IPS-18a (cell line): ENCODE measurements at regions not wholly inside any gene's neighbourhood (a gene's known extent, or its start where the extent isn't known, plus 50 kb on each side); places are given as distances from the start of the nearest gene placed in this dataset.

ENCODE experiments used
- H3K27ac ChIP-seq: one replicate; pipeline ENCODE4 v1.5.1; 2013; ENCODE audit warnings: low read length
- H3K27me3 ChIP-seq: one replicate; pipeline ENCODE4 v1.6.1; 2013; ENCODE audit warnings: mild to moderate bottlenecking, low read length; ENCODE audit not compliant: control insufficient read depth, insufficient read depth
- H3K36me3 ChIP-seq: one replicate; pipeline ENCODE4 v1.6.1; 2013; ENCODE audit warnings: low read depth, low read length; ENCODE audit not compliant: control insufficient read depth
- H3K4me1 ChIP-seq: one replicate; pipeline ENCODE4 v1.6.1; 2013; ENCODE audit warnings: low read depth, low read length; ENCODE audit not compliant: control insufficient read depth
- H3K4me3 ChIP-seq: one replicate; pipeline ENCODE4 v1.5.1; 2013; ENCODE audit warnings: low read length
- H3K9ac ChIP-seq: one replicate; pipeline ENCODE4 v1.6.1; 2013; ENCODE audit warnings: mild to moderate bottlenecking, low read length, moderate library complexity
- H3K9me3 ChIP-seq: one replicate; pipeline ENCODE4 v1.6.1; 2013; ENCODE audit warnings: low read depth, low read length; ENCODE audit not compliant: control insufficient read depth

DNA sequence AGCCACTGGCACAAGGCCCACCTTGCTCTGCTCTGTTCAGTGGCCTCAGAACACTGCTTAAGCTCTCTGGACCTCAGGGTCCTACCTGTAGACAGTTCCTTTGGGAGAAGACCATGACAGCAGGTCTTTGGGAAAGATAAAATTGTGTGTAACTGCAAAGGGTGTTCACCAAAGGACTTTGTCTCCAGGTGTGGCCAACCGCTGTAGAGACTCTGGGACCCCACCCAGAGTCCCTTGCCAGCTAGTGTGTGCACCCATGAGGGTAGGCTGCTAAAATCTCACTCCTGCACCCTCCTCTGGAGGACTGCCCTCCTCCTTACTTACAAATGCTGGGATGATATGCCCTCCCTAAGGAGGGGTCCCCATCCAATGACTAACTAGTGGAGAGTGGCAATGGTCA lies 211.2 kb downstream of the TSHZ3 start:
- Histone ChIP-seq H3K27ac (no peak overlapping the region), H3K9ac (no peak overlapping the region), H3K4me1 (no peaks in the 10 kb centered on the region), H3K9me3 (no peaks in the 10 kb centered on the region), H3K4me3 (no peak overlapping the region), H3K27me3 (no peaks in the 10 kb centered on the region), H3K36me3 (no peaks in the 10 kb centered on the region)

DNA sequence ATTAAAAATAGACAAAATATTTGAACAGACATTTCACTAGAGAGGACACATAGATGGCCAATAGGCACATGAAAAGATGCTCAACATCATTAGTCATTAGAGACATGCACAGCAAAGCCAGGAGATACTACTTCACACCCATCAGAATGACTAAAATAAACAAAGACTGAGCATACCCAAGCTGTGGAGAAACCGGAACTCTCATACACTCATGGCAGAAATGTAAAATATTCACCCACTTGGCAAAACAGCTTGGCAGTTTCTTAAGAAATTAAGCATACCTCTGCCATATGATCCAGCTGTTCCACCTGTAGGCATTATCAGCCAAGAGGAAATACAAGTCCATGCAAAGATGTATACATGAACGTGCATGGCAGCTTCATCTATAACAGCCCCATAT lies 213.4 kb downstream of the TSHZ3 start:
- H3K36me3 ChIP-seq, result no peaks in the 10 kb centered on the region
- no peaks in the 10 kb centered on the region for H3K27me3 ChIP-seq
- no peak overlapping the region for H3K9ac ChIP-seq
- no peak overlapping the region for H3K4me3 ChIP-seq
- no peaks in the 10 kb centered on the region for H3K9me3 ChIP-seq
- H3K4me1 ChIP-seq, result no peaks in the 10 kb centered on the region
- no peak overlapping the region for H3K27ac ChIP-seq

DNA sequence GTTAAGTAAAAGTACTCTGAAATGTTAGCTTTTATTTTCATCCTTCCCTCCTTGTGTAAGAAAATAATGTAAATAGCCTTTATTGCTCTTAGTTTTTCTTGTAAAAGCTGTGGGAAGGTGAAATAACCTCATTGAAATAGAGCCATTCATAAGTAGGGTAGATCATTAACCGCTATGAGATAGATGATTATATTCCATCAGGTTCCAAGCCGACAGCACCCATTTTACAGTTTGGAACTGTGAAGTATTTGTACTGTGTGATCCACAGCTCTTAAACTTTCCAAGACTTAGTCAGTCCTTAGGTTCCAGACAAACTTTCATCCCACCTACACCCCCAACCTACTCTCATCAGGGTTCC lies 216.5 kb downstream of the TSHZ3 start:
- H3K4me1 ChIP-seq, result no peaks in the 10 kb centered on the region
- no peaks in the 10 kb centered on the region for H3K9me3 ChIP-seq
- H3K36me3 ChIP-seq, result no peaks in the 10 kb centered on the region
- H3K27ac ChIP-seq, result no peak overlapping the region
- H3K9ac ChIP-seq, result no peak overlapping the region
- no peaks in the 10 kb centered on the region for H3K27me3 ChIP-seq
- no peak overlapping the region for H3K4me3 ChIP-seq

DNA sequence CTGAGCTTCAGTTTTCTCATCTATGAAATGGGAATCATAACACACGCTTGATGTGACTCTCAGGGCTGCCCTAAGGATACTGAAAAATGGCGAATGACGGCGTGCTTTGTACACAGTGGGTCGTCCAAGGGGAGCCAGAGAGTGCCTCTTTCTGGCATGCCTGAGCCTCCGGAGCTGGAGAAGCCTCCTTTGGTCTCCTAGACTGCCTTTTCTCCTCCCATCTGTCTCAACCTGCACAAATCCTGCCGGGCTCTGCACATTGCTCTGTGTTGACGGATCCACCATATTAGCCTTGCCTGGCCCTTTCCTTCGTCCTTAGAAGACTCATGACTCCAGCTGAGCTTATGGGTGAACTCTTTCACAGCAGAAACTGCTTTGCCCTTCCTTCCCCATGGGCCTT lies 220.9 kb downstream of the TSHZ3 start:
- Histone ChIP-seq H3K27ac (no peak overlapping the region), H3K4me3 (no peak overlapping the region), H3K9ac (no peak overlapping the region), H3K36me3 (no peaks in the 10 kb centered on the region), H3K9me3 (no peaks in the 10 kb centered on the region), H3K4me1 (no peaks in the 10 kb centered on the region), H3K27me3 (no peaks in the 10 kb centered on the region)

DNA sequence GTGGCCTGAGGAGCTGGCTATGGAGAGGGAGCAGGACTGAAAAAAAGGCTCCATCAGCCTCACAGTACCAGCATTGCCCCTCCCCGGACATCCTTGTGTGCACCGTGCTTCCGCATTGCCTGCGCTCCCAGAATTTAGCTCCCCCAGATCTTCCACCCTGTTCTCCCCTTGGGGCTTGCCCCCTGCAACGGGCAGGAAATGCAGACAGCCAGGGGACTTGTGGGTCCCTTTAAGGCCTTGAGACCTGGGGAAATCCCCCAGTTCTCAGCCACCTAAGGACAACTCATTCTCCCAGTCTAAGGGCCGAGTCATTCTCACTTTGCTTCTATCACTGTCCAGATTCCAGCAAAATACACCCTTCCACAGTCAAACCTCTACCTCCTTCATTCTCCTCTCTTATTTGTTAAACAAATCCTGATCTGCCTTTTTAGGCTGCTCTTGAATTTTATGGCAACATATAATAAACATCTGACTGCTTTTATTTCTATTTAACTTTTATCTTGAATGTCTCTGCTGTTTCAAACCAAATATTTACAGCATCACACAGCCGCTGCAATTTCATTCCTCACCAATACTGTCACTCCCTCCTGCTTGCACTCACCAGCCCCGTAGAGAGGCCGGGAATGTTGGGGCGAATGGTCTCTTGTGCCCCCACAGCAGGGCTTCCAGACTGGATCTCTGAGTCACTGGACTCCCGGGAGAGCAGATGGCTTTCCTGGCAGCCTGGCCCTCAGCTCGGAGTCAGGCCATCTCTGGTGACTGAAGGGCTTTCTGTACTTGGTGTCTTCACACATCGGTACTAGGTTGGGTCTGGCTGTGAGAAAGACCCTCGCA lies 221.9 kb downstream of the TSHZ3 start:
- Histone ChIP-seq H3K9me3 (no peaks in the 10 kb centered on the region), H3K9ac (no peak overlapping the region), H3K4me1 (no peaks in the 10 kb centered on the region), H3K4me3 (no peak overlapping the region), H3K36me3 (no peaks in the 10 kb centered on the region), H3K27me3 (no peaks in the 10 kb centered on the region), H3K27ac (no peak overlapping the region)

DNA sequence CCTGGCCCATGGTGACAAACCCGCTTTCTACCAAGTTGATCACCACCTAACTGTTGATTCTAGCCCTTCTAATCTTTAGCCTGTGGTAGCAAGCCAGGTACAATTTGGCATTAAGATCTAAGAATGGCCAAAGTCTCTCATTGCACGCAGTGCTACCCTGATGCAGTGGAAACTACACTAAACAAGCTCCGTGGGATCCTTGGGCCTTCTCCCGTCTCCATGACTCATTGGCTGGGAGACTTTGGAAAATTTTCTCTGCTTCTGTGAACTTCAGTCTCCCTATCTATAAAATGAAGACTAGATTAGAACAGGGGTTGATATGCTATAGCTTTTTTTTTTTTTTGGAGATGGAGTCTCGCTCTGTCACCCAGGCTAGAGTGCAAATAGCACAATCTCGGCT lies 223.0 kb downstream of the TSHZ3 start:
- Histone ChIP-seq H3K4me1 (no peaks in the 10 kb centered on the region), H3K27ac (no peak overlapping the region), H3K36me3 (no peaks in the 10 kb centered on the region), H3K4me3 (no peak overlapping the region), H3K27me3 (no peaks in the 10 kb centered on the region), H3K9me3 (no peaks in the 10 kb centered on the region), H3K9ac (no peak overlapping the region)

DNA sequence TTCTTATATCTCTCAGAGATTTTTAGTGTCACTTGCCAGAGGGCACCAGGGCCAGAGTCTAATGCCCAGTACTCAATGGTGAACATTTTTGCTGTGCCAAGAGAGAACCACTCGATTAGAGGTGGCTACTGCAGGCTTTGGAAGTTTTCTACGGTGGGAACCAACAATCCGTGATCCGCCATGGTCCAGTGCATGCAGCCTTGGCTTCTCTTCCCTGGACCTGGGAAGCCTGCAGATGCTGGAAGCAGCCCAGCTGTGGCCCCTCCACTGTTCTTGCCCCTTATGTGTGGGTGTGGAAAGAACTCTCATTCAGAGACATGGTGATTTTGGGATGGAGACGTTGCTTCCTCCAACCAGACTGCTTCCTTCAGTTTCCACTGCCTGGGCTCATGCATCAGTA lies 224.2 kb downstream of the TSHZ3 start:
- Histone ChIP-seq H3K9me3 (no peaks in the 10 kb centered on the region), H3K4me1 (no peaks in the 10 kb centered on the region), H3K9ac (no peak overlapping the region), H3K27me3 (no peaks in the 10 kb centered on the region), H3K27ac (no peak overlapping the region), H3K4me3 (no peak overlapping the region), H3K36me3 (no peaks in the 10 kb centered on the region)

DNA sequence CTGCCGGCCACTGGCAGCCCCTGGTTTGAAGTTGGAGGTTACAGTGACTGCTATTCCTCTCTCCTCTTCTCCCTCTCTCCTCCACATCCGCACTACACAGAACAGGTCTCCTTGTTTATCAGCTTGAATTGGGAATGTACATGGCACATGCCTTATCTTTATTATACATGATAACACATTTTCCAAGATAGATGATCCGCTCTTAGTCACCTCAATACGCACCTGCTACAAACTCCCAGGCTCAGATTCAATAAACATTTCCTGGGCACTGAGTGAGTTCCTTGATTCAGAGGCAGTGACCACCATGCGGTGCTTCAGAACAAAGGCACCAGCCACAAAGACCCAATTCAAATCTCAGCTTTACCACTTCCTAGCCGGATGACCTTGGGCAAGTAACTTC lies 227.7 kb downstream of the TSHZ3 start:
- Histone ChIP-seq H3K27ac (no peak overlapping the region), H3K9ac (no peak overlapping the region), H3K36me3 (no peaks in the 10 kb centered on the region), H3K9me3 (no peaks in the 10 kb centered on the region), H3K27me3 (no peaks in the 10 kb centered on the region), H3K4me3 (no peak overlapping the region), H3K4me1 (no peaks in the 10 kb centered on the region)

DNA sequence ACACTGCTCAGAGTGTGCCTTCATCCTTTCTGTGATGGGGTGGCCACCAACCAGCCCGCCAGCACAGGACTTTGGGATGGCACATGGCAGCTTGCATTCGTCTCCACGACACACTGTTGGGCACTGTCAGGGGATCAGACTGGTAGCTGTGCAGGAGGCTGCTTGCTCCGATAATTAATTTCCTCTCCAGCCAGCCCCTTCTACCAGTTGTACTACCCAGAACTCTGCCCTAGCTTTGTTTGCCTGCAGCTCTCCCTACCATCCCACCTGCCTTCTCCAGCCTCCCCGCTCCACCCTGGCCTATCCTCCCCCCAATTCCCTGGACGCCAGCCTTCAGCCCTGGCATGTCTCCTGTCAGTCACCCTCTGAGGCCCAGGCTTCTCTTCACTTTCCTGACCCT lies 228.3 kb downstream of the TSHZ3 start:
- Histone ChIP-seq H3K9me3 (no peaks in the 10 kb centered on the region), H3K9ac (no peak overlapping the region), H3K36me3 (no peaks in the 10 kb centered on the region), H3K27me3 (no peaks in the 10 kb centered on the region), H3K4me3 (no peak overlapping the region), H3K4me1 (no peaks in the 10 kb centered on the region), H3K27ac (no peak overlapping the region)

DNA sequence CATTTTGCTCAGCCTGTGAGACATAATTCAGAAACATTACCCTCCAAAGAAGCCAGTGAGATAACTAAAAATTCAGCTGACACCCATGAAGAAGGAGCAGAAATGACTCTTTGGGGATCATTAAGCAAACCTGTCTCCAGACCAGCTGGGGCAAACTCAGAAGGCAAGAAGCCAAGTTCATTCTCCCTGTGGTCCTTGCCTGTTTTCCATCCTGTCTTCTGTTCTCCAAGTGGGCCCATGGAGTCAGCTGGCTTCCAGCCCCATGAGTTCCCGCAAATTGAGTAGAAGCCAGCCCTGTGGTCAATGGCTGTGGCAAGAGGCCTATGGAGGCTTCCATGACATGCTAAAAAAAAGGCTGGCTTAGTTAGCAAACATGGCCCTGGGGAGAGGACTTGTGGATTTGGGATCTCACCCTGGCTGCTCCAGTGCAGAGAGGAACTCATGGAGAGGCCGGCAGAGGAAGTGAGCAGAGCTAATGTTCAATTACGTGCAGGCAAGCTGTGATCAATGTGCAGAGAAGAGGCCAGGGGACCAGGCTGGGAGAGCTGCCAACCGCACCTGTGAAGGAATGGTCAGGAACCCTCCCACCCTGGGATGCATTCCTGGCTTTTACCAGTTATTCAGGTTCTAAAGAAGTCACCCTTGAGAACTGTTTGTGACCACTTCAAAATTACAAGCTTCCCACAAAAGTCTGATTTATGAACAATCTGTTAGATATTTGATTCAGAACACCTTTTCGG lies 229.1 kb downstream of the TSHZ3 start:
- H3K9me3 ChIP-seq, result no peaks in the 10 kb centered on the region
- no peak overlapping the region for H3K9ac ChIP-seq
- no peaks in the 10 kb centered on the region for H3K27me3 ChIP-seq
- H3K36me3 ChIP-seq, result no peaks in the 10 kb centered on the region
- no peak overlapping the region for H3K4me3 ChIP-seq
- no peak overlapping the region for H3K27ac ChIP-seq
- no peaks in the 10 kb centered on the region for H3K4me1 ChIP-seq

DNA sequence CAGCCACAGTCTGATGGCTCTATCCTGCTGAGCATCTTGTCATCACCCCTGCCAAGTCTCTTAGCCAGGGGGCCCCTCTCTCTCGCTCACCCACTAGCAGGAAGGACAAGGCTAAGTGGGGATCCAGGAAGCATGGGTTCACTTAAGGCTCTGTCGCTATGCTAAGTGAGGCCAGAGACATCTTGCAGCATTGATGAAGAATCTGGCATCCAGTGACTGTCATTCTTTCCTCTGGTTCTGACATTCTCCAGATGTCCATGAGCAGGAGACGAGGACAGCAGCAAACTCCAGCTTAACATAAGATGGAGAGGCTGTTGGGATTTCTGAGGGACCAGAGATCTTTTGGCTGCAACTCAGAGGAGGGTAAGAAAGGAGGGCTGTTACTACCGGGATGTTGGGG lies 230.2 kb downstream of the TSHZ3 start:
- no peaks in the 10 kb centered on the region for H3K36me3 ChIP-seq
- H3K4me3 ChIP-seq, result no peak overlapping the region
- no peak overlapping the region for H3K9ac ChIP-seq
- H3K27ac ChIP-seq, result no peak overlapping the region
- no peaks in the 10 kb centered on the region for H3K27me3 ChIP-seq
- no peaks in the 10 kb centered on the region for H3K4me1 ChIP-seq
- H3K9me3 ChIP-seq, result no peaks in the 10 kb centered on the region
